OCI-LY7 (cell line): ENCODE measurements at regions not wholly inside any gene's neighbourhood (a gene's known extent, or its start where the extent isn't known, plus 50 kb on each side); places are given as distances from the start of the nearest gene placed in this dataset.

Source experiments
- EZH2phosphoT487 ChIP-seq: fragments of 200-600 bp; sonication (generic); IDR thresholded peaks from 2 replicates; pipeline ENCODE4 v1.6.1; 2018; ENCODE audit warnings: low read depth, borderline replicate concordance, mild to moderate bottlenecking, mixed run types, antibody characterized with exemption, low read length, moderate library complexity, mixed read lengths
- TF ChIP-seq, protein P1 (sequence below): fragments of 200-600 bp; sonication (generic); conservative IDR thresholded peaks from 2 replicates; pipeline ENCODE4 v1.5.1; 2014; ENCODE audit warnings: mild to moderate bottlenecking, antibody characterized with exemption, low read length, moderate library complexity, mixed read lengths

DNA sequence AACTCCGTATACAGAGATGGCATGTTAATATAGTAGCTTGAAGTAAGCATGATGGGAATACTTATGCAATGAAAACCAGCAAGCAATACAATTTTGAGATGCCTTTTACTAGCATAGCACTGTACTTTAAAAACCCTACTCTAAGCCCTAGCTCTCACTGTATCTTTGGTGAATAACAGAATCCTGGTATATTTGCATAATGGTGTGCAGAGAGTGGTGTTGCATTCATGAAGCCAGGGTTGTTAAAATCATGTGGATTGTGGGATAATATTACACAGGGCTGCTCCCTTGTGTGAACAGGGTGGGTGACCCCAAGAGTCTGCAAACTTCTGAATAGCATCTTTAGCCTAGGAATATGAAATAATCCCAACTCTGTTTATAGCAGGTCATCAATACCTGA lies 105.2 kb upstream of the BMP2 start:
- TF ChIP-seq, protein P1, sequence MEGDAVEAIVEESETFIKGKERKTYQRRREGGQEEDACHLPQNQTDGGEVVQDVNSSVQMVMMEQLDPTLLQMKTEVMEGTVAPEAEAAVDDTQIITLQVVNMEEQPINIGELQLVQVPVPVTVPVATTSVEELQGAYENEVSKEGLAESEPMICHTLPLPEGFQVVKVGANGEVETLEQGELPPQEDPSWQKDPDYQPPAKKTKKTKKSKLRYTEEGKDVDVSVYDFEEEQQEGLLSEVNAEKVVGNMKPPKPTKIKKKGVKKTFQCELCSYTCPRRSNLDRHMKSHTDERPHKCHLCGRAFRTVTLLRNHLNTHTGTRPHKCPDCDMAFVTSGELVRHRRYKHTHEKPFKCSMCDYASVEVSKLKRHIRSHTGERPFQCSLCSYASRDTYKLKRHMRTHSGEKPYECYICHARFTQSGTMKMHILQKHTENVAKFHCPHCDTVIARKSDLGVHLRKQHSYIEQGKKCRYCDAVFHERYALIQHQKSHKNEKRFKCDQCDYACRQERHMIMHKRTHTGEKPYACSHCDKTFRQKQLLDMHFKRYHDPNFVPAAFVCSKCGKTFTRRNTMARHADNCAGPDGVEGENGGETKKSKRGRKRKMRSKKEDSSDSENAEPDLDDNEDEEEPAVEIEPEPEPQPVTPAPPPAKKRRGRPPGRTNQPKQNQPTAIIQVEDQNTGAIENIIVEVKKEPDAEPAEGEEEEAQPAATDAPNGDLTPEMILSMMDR: no peak
- no peak for TF ChIP-seq EZH2phosphoT487
